ENCODE measurements at regions not wholly inside any gene's neighbourhood (a gene's known extent, or its start where the extent isn't known, plus 50 kb on each side); places are given as distances from the start of the nearest gene placed in this dataset.
"Not testable (repeated sequence)": the region's sequence is repeated elsewhere in the genome, so short reads cannot be mapped to it uniquely, and the experiment has no call there.

DNA sequence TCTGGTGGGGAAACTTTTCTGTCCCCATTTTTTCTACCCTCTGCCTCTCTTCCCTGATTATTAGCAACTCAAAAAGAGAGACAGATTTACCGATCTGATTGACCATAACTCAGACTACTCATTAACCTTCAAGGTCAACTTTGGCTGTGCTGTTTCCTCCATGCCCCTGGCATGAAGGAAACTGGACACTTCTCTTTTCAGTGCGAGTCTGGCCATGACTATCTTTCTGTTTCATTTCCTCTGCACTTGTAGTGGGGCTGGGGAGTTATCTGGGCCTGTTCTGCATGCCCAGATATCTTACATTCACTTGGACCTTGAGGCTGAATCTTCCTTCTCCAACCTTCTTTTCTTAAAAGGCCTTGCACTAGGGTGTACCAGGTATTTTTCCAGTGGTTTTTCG is 76.9 kb upstream of the SLCO2A1 start:
- Histone ChIP-seq H3K27ac (no peak overlapping the region), H3K9me3 (no peaks in the 10 kb centered on the region), H3K36me3 (no peaks in the 10 kb centered on the region), H3K27me3 (no peaks in the 10 kb centered on the region), H3K4me3 (no peak overlapping the region), H3K4me1 (no peaks in the 10 kb centered on the region)
- ATAC-seq (no peak), DNase-seq (no peak)
- TF ChIP-seq, protein P1, sequence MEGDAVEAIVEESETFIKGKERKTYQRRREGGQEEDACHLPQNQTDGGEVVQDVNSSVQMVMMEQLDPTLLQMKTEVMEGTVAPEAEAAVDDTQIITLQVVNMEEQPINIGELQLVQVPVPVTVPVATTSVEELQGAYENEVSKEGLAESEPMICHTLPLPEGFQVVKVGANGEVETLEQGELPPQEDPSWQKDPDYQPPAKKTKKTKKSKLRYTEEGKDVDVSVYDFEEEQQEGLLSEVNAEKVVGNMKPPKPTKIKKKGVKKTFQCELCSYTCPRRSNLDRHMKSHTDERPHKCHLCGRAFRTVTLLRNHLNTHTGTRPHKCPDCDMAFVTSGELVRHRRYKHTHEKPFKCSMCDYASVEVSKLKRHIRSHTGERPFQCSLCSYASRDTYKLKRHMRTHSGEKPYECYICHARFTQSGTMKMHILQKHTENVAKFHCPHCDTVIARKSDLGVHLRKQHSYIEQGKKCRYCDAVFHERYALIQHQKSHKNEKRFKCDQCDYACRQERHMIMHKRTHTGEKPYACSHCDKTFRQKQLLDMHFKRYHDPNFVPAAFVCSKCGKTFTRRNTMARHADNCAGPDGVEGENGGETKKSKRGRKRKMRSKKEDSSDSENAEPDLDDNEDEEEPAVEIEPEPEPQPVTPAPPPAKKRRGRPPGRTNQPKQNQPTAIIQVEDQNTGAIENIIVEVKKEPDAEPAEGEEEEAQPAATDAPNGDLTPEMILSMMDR (IDR thresholded peaks at IDR 0.05) = no peak
- intact Hi-C loops (cut with DNase I) = no loop called here

DNA sequence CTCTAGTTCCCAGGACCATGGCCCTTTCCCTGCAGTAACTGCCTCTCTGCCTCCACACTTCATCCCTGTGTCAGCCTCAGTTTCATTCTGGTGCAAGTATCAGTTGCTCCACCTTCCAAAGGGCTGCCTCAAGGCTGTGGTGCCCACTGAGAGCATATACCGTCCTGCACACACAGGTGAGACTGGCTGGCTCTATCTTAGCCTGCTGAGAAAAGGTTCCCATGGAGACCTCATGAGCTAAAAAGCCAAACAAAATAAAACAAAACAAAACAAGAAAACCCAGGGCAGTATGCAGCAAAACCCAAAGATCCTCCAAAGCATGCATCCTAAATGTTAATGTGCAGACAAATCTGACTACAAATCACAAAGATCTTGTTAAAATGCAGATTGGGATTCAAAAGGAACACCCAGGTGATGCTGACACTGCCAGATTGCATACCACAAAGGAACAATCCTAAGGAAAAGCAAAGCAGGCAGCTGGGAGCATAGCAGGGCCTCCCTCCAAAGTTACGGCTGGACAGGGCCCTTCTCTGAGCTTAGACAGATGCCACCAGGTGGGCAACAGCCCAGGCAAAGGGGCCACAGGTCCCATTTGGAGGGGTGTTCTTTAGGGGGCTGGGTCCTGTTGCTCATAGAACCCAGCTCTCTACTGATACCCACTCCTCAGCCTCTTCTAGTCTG is 76.3 kb upstream of the SLCO2A1 start:
- no peaks in the 10 kb centered on the region for H3K9me3 ChIP-seq
- TF ChIP-seq, protein P1 (IDR thresholded peaks at IDR 0.05) = no peak
- no peak overlapping the region for H3K27ac ChIP-seq
- no peaks in the 10 kb centered on the region for H3K27me3 ChIP-seq
- no peaks in the 10 kb centered on the region for H3K36me3 ChIP-seq
- intact Hi-C loops (cut with DNase I) = no loop called here
- no peak for ATAC-seq
- H3K4me3 ChIP-seq = no peak overlapping the region
- no peak for DNase-seq
- no peaks in the 10 kb centered on the region for H3K4me1 ChIP-seq

DNA sequence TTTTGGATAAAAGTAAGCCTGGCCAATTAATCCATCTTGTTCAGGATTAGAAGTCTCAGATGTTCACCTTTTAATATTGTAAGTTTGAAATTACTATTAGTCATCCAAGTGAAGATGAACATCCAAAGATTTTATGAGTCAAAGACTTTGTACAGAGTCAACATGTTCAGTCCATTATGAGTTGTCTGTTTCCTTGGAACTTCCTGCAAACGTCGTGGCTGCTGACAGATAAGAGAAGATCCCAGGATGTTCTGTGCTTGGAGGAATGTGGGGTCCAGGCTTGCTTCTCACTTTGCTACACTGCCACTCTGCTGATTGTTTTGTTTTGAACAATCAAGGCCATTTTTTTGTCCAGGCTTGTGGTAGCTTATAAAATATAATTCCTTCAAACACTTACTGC is 74.3 kb upstream of the SLCO2A1 start:
- H3K27ac ChIP-seq = no peak overlapping the region
- intact Hi-C loops (cut with DNase I) = no loop called here
- no peaks in the 10 kb centered on the region for H3K4me1 ChIP-seq
- no peaks in the 10 kb centered on the region for H3K9me3 ChIP-seq
- H3K27me3 ChIP-seq = no peaks in the 10 kb centered on the region
- TF ChIP-seq, protein P1 (IDR thresholded peaks at IDR 0.05) = no peak
- no peak for DNase-seq
- no peaks in the 10 kb centered on the region for H3K36me3 ChIP-seq
- ATAC-seq = no peak
- no peak overlapping the region for H3K4me3 ChIP-seq

DNA sequence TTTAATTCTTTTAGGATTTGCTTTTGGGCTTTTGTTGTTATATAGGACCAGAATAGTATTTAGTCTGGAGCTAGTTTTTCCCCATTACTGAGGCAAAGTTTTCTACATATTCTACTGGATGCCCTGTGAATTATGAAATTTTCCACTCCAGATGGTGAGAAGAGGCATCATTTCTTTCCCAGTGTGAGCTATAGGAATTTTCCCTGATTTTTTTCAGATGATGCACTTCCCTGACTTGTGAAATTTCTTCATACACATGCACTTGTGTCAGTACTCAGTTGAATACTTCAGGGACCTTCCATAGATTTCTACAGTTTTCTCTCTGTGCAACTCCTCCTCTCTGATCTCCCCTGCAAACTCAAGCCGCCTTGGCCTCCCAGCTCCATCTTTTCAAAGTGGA is 73.7 kb upstream of the SLCO2A1 start:
- DNase-seq (no peak), ATAC-seq (no peak)
- TF ChIP-seq, protein P1 (IDR thresholded peaks at IDR 0.05) = no peak
- H3K27me3 ChIP-seq = no peaks in the 10 kb centered on the region
- H3K4me1 ChIP-seq = no peaks in the 10 kb centered on the region
- no peak overlapping the region for H3K27ac ChIP-seq
- intact Hi-C loops (cut with DNase I) = no loop called here
- no peaks in the 10 kb centered on the region for H3K36me3 ChIP-seq
- no peak overlapping the region for H3K4me3 ChIP-seq
- H3K9me3 ChIP-seq = no peaks in the 10 kb centered on the region

DNA sequence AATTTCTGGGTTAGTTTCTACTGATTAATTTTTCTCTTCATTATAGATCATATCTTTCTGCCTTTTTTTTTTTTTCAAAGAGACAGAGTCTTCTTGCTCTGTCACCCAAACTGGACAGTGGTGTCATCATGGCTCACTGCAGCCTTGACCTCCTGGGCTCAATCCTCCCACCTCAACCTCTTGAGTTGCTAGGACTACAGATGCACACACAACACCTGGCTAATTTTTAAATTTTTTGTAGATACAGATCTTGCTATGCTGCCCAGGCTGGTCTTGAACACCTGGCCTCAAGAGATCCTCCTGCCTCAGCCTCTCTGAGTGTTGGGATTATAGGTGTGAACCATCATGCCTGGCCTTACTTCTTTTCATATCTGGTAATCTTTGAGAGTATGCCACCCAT is 73.3 kb upstream of the SLCO2A1 start:
- ATAC-seq = no peak
- no peak overlapping the region for H3K27ac ChIP-seq
- TF ChIP-seq, protein P1 (IDR thresholded peaks at IDR 0.05) = no peak
- H3K36me3 ChIP-seq = no peaks in the 10 kb centered on the region
- H3K4me3 ChIP-seq = no peak overlapping the region
- intact Hi-C loops (cut with DNase I) = no loop called here
- no peaks in the 10 kb centered on the region for H3K27me3 ChIP-seq
- H3K9me3 ChIP-seq = no peaks in the 10 kb centered on the region
- no peaks in the 10 kb centered on the region for H3K4me1 ChIP-seq
- no peak for DNase-seq

DNA sequence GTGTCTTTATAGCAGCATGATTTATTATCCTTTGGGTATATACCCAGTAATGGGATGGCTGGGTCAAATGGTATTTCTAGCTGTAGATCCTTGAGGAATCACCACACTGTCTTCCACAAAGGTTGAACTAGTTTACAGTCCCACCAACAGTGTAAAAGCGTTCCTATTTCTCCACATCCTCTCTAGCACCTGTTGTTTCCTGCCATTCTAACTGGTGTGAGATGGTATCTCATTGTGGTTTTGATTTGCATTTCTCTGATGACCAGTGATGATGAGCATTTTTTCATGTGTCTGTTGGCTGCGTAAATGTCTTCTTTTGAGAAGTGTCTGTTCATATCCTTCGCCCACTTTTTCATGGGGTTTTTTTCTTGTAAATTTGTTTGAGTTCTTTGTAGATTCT is 66.5 kb upstream of the SLCO2A1 start:
- H3K4me3 ChIP-seq; H3K9me3 ChIP-seq; H3K27ac ChIP-seq; H3K36me3 ChIP-seq; intact Hi-C loops (cut with DNase I); ATAC-seq; H3K27me3 ChIP-seq; DNase-seq; H3K4me1 ChIP-seq: not testable (repeated sequence)
